AG09309 (cell line): ENCODE measurements at regions not wholly inside any gene's neighbourhood (a gene's known extent, or its start where the extent isn't known, plus 50 kb on each side); places are given as distances from the start of the nearest gene placed in this dataset.

Experiments
- DNase-seq: peaks from one replicate; pipeline ENCODE4 v3.0.0-alpha.2; 2010; ENCODE audit warnings: low read depth
- H3K4me3 ChIP-seq: 2 replicates; pipeline ENCODE4 v1.5.1; 2011; ENCODE audit warnings: mild to moderate bottlenecking, low read depth, low read length, moderate library complexity; ENCODE audit not compliant: control insufficient read depth
- TF ChIP-seq, protein P1 (sequence below): IDR thresholded peaks from 2 replicates; pipeline ENCODE4 v1.5.1; 2011; ENCODE audit warnings: mild to moderate bottlenecking, low read depth, low read length, inconsistent platforms; ENCODE audit not compliant: insufficient read depth, control insufficient read depth; ENCODE audit errors: missing control alignments

GRCh38 chr6:19159561-19159960, 677.6 kb upstream of the ID4 start:
- no peak overlapping the region for H3K4me3 ChIP-seq
- TF ChIP-seq, protein P1, sequence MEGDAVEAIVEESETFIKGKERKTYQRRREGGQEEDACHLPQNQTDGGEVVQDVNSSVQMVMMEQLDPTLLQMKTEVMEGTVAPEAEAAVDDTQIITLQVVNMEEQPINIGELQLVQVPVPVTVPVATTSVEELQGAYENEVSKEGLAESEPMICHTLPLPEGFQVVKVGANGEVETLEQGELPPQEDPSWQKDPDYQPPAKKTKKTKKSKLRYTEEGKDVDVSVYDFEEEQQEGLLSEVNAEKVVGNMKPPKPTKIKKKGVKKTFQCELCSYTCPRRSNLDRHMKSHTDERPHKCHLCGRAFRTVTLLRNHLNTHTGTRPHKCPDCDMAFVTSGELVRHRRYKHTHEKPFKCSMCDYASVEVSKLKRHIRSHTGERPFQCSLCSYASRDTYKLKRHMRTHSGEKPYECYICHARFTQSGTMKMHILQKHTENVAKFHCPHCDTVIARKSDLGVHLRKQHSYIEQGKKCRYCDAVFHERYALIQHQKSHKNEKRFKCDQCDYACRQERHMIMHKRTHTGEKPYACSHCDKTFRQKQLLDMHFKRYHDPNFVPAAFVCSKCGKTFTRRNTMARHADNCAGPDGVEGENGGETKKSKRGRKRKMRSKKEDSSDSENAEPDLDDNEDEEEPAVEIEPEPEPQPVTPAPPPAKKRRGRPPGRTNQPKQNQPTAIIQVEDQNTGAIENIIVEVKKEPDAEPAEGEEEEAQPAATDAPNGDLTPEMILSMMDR = no peak
- no peak for DNase-seq

DNA sequence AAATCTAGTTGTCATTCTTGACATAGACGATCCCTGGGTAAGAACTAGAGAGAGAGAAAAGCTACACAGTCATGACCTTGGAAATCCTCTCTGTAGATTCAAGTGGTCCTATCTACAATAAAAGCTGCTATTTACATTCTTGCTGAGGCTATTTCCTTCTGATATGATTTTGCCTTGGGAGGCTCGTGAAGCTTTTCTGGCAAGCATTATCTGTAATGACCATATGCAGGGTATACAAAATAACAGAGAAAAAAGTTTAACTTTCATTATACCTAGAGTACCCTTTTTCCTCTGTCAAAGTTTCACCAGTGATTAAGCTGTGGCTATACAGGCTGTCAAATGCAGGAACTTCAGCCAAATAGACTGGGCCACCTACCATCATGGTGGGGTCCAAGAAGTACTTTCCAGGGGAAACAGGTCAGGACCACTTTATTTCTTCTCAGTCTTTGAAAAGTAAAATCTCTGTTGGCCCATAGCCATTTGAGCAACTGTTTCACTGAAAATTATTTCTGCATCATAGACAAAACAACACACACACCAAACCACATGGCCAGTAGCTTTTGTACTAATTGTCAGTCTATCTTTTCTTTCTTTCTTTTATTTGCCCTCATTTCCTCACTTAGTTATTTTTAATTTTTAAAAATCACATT, 677.0 kb upstream of the ID4 start:
- TF ChIP-seq, protein P1 = no peak
- H3K4me3 ChIP-seq = no peak overlapping the region
- DNase-seq = no peak

- H3K4me3 ChIP-seq = no peak overlapping the region
- DNase-seq = no peak
- TF ChIP-seq, protein P1 = no peak
These were observed 669.9 kb upstream of the ID4 start for GRCh38 chr6:19167251-19167650.

- no peak overlapping the region for H3K4me3 ChIP-seq
- TF ChIP-seq, protein P1 = no peak
- no peak for DNase-seq
These were observed 667.8 kb upstream of the ID4 start for GRCh38 chr6:19169366-19169765.

GRCh38 chr6:19175023-19175422, 662.1 kb upstream of the ID4 start:
- TF ChIP-seq, protein P1 = no peak

GRCh38 chr6:19180348-19181072, 656.7 kb upstream of the ID4 start:
- no peak for DNase-seq
- TF ChIP-seq, protein P1 = no peak
- H3K4me3 ChIP-seq = no peak overlapping the region

More at GRCh38 chr6:19175023-19175422, 662.1 kb upstream of the ID4 start:
- no peak overlapping the region for H3K4me3 ChIP-seq
- DNase-seq = no peak
